ENCODE measurements at regions not wholly inside any gene's neighbourhood (a gene's known extent, or its start where the extent isn't known, plus 50 kb on each side); places are given as distances from the start of the nearest gene placed in this dataset.

DNA sequence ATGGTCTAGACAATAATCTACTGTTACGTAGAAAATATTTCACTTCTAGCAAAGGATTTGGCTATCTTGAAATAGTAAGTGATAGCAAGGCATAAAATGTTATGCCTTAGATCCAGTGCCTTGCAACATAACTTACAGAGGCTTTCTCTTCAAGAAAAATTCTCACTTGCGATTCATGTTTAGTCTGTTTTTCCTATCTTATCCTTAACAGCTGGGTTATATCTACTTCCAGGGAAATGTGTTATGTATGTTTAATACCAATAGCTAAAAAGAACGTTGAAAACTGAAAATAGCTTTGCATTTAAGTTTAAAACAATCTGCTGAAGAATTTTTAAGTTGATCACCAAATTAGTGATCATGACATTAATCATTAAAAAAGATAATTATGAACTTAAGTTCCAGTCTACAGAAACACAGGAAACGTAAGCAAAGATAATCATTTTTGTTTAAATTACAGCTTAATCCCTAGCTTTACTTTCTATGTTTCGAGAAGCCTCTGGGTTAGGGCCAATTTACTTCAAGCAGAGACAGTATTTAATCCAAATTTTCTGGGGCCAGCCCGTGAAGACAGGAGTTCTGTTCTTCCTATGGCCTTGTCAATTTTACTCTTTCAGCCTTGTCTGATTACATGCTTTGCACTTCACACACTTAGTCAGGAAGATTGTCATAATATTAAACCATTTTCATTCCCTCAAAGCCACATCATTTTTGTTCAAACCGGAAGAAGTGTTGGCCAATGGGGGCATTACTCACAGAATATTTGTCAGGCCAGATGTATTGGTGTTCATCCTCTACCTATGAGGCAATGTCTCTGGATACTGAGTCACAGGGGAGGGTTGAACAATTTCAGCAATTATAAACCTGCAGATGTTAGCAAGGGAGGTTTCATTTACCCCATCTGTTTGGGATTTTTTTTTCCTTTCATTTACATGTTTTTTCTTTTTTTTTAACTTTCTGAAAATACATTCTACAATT lies 1132.9 kb upstream of the ZEB2 start:
- no peak for DNase-seq

DNA sequence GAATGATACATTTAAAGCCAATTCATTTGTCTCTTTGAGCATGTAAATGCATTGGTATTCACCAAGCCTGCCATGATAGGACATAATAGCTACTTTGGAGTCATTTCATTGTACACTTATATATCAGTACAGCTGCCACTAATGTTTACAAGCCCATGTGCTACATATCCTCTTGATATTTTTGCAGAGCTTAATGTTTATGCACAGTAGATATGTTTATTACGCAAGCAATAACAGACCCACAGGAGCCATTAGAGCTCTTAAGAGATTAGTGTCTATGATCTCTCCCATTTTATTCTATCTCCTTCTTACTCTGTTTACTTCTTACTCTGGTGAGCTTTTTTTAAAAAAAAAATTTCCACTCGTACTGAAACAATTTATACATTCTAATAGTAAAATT lies 1132.1 kb upstream of the ZEB2 start:
- no peak for DNase-seq

DNA sequence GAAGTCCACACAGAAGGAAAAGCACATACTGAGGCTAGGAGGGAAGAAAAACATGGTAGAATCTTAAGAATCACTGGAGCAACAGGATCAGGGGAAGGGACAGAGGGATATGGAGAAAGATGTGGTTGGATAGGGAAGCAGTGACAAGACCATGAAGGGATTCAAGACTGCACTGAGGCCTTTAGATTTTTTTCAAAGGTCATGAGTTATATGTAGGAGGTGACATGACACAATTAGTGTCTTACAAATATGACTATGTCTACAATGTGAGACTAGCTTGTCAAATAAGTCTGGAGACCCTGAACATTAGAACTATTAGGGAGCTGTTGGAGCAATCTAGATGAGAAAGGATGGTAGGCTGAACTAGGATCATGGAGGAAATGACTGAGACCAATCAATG lies 1130.3 kb upstream of the ZEB2 start:
- no peak for DNase-seq

DNA sequence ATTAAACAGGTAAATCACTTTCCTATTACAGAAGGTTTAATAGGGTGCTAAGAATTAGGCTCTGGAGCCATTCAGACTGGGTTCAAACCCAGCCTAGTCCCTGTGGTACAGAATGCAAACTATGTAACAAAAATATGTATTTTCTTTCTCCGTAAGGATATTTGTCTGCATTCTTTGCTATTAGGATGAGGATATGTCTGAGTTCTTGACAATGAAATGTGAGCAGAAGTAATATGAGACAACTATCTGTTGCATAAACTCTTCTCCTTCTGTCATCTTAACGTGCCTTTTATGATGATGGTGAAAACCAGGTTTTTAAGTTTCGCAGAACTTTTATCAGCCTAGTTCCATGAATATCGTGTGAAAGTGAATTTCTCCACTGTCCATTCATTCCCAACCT lies 1129.1 kb upstream of the ZEB2 start:
- DNase-seq = no peak

DNA sequence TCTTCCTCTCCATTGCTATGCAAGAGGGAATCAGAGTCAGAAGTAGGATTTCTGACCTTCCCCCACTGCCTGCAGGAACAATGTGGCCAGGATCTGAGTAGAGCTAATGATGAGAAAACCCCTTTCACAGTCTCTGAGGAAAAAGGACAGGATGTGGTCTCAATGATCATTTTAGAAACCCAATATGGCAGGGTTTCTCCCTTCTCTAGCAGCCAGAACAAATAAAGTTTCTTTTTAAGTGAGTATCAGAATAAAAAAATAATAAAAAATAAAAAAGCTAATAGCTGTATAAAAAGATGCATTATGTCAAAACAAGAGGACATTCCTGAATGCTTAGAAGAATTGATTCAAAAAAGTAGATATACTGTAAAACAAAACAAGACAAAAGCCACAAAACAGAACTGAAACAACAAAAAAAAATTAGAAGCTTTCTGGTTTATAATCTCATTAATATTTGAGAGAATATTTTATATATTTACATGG lies 1124.9 kb upstream of the ZEB2 start:
- DNase-seq = no peak

DNA sequence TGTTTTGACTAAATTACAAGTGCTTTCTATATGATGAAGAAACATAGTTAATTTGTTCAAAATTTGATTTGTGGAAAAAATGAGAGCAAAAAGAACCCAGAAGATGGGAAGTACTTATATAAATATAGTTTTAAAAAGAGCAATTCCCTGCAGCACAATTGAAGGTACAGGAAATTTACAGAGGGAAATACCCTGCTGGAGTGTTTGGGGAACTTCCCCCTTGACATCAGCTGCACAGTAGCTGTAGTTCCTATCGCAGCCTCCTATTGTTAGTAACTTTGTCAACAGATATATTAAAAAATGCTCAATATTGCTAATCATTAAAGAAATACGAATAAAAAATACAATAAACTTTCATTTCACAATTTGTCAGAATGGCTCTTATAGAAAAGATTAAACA lies 1118.8 kb upstream of the ZEB2 start:
- no peak for DNase-seq

DNA sequence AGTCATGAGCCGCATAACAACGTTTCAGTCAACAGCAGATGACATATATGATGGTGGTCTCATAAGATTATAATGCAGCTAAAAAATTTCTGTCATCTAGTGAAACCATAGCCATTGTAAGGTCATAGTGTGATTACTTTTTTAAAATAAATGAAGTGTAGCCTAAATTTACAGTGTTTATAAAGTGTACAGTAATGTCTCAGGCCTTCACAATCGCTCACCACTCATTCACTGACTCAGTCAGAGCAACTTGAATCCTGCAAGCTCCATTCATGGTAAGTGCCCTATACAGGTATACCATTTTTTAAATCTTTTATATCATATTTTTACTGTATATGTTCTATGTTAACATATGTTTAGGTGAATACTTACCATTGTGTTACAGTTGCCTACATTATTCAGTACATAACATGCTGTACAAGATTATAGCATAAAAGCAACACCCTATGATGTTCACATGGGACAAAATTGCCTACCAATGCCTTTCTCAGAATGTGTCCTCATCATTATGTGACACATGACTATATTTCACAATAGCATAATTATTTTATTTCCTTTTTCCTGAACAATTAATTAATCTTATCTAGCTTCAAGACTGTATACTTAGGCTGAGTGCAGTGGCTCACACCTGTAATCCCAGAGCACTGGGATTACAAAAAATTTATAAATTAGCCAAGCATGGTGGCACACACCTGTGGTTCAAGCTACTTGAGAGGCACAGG lies 1115.9 kb upstream of the ZEB2 start:
- DNase-seq = no peak

DNA sequence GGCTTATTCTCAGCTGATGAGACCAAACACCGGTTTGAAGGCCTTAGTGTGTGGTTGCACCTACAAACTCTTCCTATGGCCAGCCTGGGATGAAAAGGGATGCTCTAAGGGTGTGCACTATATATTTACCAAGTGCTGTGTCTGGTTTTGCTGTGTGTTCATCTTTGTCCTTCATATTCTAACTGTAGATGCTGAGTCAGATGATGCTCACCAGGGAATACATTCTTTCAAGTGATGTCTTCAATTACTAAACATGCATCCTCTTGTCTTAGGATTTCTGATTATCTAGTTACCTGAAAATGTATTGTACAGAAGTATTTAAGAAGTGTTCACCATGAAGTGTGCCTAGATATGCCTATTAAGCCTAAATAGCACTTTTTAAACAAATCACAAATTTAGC lies 1111.6 kb upstream of the ZEB2 start:
- DNase-seq = no peak

DNA sequence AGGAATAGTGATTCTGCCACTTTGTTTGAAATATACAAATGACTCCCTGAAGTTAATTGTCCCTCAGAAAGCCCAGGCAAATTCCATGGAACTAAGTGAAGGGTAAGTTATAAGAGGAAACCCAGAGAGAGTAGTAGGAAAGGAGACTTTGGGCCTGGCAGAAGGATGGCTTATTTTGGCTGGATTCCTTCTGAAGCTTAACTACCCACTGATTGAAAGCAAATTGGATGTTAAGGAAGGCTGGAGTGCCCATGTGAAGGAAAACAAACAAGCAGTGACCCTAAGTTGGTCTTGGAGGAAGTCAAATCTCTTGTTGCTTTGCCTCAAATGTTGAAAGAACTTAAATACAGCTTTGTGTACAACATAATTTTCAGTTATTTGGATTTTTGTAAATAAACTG lies 1106.4 kb upstream of the ZEB2 start:
- no peak for DNase-seq

DNA sequence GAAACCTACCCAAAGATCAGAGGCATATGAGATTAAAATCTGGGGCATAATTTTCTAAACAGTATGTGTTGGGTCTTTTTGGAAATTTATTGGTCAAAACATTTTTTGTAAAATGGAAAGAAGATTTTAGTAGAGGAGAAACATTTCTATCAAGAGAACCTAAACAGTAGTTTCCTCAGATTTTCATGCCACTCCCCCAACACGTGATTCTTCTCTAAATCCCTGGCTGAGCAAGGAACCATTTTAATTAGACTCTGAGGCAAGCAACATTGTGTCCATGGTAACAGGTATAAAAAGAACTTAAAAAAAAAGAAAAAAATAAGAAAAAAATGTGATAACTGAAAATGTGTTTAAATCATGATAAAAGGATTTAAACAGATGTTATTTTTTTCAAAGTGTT lies 1105.2 kb upstream of the ZEB2 start:
- no peak for DNase-seq

DNA sequence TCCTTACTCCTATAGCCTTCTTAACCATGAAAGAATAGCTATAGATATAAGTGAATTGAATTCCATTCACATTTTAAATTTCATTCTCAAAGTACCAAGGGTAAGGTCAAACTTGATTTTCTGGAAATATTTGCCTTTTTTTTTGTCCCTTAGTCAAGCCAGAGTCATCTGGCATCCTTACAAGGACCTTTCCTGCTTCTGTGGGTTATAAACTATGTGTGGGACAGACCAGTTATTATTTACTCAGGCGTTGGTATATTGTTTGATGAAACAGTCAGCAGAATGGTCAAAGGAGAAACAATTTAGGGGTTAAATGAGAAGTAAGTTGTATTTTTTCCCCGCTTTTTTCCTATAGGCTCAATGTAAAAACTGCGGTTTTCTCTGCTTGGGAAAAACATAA lies 1103.2 kb upstream of the ZEB2 start:
- no peak for DNase-seq

DNA sequence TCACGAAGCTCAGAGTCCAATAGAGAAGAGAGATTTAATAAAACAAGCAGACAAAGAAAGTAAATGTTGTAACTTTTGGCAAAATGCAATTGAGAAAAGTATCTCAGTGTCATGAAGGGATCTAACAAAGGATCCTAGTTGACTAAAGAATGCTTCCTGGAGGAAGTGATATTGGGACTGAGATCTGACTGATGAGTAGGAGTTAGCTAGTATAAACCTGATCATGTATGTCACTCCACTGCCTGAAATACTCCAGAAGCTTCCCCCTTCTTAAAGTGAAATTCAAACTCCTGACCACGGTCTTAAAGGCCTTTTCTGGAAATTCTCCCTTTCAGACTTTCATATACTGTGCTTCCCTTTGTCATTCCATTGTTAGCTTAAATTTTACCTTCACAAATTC lies 1102.4 kb upstream of the ZEB2 start:
- no peak for DNase-seq

DNA sequence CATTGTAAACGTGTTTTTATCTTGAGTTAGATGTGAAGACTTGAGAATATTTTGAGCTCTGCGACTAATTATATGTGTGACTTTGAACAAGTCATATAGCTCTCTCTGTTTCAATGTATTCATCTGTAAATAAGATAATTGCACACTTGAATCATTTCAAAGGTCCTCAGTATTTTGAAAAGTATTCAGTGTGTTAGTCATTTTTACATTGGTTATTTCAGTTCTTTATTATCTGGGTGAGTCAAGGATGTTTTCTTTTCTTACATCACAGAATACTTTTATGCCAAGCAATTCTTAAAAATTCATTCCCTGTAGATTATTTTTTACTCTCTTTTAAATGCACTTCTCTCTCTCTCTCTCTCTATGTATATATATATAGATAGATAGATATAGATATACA lies 1098.0 kb upstream of the ZEB2 start:
- no peak for DNase-seq

DNA sequence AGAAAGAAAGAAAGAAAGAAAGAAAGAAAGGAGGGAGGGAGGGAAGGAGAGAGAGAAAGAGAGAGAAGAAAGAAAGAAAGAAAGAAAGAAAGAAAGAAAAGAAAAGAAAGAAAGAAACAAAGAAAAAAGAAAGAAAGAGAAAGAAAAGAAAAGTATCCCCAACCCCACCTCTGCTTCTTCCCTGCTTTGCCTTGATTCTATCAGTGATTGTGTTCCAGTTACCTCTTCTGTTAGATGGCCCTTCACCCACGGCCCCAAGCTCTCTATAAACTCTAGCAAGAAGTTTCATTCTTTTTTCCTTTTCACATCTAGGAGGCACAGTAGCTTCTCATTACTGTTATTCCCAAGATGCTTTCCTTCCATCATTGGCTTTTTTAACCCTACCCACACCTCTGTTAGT lies 1097.5 kb upstream of the ZEB2 start:
- DNase-seq = no peak

DNA sequence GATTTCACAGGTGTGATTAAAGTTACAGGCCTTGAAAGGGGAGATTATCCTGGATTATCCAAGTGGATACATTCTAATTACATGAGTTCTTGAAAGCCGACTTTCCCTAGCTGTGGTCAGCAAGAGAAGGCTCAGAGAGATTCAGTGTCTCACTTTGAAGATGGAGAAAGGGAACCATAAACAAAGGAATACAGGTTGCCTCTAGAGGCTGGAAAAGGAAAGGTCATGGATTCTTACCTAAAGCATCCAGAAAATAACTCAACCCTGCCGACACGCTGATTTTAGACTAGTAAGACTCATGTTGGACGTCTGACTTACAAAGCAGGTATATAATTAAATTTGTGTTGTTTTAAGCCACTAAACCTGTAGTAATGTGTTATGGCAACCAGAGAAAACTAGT lies 1095.7 kb upstream of the ZEB2 start:
- DNase-seq = no peak

DNA sequence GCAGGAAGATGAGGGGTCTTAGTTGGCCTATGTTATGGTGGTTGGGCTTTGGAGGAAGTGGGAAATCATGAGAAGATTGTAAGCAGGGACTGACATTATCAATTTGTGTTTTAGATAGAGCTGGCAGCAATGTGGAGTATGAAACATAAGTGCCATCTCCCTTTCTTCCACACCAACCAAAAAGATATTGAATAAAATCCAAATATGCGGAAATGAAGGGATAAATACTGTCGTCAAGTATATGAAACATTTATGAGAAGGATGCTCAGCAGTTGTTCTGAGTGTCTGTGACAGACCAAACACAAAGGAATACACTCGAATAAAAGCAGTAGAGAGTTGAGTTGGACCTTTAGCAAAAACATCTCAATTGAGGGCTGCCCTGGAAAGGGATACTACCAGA lies 1090.0 kb upstream of the ZEB2 start:
- DNase-seq = no peak

DNA sequence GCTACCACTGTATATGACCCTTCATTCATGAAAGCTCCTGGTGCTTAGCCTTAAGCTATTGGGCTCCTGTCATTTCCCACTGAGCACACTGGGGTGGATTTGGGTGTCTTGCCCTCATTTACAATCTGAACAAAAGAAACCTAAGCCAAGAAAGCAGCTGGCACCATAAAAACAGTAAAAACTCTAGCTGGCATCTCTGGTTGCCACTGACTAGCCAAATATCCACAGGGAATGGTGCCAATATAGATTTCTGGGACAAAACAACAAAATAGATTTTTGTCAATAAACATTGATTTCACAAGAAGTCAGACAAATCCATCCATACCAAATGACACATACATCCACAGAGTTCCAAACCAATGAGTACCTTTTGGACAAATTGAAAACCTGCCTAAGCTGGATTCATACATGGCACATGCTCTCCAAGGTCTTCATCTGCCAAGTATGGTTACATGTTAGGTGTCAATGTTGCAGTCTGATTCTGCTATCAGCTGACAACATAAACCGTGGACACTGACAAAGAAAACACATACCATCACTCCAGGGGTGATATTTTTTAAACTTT lies 1081.5 kb upstream of the ZEB2 start:
- no peak for DNase-seq

DNA sequence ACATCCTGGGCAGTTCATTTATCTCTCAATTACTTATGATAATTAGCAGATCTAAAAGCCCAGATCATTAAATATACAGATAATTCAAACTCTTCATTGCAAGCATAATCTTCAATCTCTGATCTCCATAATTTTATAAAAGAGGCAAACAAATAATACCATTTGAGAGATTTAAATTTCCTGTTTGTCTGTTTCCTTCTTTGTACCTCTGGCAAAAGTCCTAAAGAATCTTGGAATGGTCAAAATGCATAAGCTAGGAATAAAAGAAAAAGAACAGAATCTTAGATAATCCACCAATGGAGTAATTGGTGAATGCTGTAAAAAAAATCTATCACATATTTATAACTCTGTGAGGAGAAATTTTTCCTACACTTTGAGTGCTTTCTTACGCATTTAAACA lies 1080.9 kb upstream of the ZEB2 start:
- DNase-seq = no peak

DNA sequence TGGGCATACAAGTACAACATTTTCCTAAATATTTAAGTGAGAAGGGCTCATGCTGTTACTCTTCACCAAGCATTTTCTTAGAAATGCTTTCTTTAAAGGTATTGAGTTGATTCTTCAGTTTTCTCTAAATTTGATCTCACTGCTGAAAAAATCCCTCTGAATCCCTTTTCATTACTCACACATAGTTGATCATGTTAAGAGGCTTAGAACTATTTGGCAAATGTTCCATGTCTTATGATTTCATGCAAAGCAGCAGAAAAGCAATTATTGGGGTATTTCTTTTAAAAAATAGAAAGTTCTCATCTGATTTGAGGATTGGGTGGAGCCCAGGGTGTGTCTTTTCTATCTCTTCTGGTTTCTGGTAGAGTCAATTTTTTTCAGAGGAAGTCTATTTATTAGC lies 1079.8 kb upstream of the ZEB2 start:
- no peak for DNase-seq

DNA sequence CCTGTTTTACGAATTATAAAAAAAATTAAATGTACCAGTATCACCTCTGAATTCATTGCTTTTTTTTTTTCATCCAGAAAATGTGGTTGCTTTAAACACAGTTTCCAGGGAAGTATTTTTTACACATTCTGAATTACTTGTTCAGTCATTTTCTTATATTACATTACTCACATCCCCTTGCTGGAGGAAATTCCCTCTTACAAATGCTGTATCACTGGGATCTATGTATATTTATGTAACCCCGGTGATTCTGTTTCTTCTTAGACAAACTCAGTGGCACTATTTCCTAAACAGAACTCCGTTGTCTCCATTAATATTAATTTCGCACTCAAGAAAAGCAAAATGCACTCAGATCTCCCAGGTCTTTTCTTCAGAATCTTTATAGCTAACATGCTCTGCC lies 1078.5 kb upstream of the ZEB2 start:
- DNase-seq = no peak

DNA sequence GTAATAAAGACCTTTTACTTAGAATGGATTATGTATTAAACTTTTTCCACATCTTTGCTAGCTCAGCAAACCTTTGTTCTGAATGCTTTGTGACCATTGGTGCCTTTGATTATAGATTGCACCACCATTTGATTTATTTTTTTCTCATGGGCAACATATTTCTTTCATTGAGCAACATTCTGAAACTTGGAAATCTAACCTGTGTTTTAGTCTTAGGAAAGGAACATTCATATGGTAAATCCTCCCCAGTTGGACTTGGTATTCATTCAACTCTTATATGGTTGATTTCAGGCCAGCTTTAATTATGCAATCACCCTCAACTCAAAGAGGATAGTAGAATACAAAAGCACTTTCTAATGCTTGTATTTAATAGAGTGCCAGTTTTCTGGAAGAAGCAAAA lies 1077.9 kb upstream of the ZEB2 start:
- no peak for DNase-seq

DNA sequence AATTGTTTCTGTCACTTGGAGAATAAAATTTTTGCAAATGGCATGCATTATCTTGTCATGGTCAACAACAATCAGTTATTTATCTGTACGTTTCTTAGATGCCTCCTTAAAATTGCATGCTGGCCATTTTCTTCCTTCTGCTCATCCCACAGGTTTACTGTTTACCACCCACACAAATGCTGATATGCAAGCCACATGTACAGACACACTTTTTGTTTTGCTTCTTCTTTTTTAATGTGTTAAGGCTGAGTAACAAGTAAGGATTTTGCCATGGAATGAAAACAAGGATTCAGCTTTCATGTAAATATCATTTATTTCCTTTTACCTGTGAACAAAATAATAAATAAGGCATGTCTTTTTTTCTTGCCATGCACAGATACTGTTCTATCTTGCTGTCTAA lies 1077.1 kb upstream of the ZEB2 start:
- DNase-seq = no peak

DNA sequence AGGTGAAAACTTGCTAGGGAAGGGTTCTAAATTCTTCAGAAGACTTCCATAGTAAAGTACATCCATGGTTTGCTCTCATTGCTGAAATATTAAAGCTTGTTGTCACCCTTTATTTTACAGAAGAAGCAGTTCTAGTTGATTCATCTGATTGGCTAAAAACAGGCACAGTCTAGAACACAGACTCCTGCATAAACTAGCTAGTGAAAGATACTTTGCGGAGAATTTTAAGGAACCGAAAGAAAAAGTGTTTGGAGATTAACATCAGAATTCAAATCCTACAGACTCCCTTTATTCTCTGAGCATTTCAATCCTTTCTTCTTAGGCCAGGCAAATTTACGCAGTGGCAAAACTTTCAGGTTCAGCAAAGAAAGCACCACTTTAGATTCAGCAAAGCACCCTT lies 1076.5 kb upstream of the ZEB2 start:
- DNase-seq = no peak

DNA sequence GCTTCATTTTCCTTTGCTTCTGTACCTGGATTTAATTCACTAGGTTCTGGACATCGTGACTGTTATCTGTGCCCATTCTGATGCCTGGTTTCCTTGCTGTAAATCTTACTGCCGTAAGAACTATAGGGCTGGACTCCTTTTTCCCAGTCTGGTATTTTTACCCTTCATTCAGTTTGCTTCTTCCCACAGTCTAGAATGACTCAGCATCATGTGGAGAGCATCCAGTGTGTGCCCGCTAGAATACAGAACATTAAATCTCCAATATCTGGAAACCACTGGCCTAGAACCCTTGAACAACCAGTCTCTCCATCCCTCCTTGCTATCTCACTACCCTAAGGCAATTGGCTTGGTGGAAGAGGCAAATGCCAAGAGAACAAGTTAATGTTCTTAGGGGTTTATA lies 1075.4 kb upstream of the ZEB2 start:
- DNase-seq = no peak

All from T-helper 2 cell (primary cell).